Caco-2 (cell line): ENCODE measurements at regions not wholly inside any gene's neighbourhood (a gene's known extent, or its start where the extent isn't known, plus 50 kb on each side); places are given as distances from the start of the nearest gene placed in this dataset.

Experiments used
- BruUV-seq: library from RNA; stranded (reverse); fragments of 400-500 nt; replicated peaks from 2 replicates; lab custom pipeline; 2021; lab: Mats Ljungman, UMichigan
- CTCF ChIA-PET: fragments of 300-600 bp; sonication (Branson Sonifier 250); formaldehyde crosslinking; loops from one replicate; lab custom pipeline; 2022; ENCODE audit warnings: antibody characterized with exemption; lab: Charles Lee
- POLR2A ChIA-PET: fragments of 300-600 bp; sonication (Branson Sonifier 250); formaldehyde crosslinking; loops from one replicate; lab custom pipeline; 2022; ENCODE audit warnings: antibody characterized with exemption; lab: Charles Lee
- DNase-seq, 2 experiments: peaks; one replicate each; pipeline versions ENCODE4 v3.0.0 to v3.0.0-alpha.2; 2020 to 2022
- H3K27me3 ChIP-seq: replicated peaks from 2 replicates; pipeline ENCODE4 v1.6.0; 2011; ENCODE audit warnings: low read length; ENCODE audit not compliant: control insufficient read depth, insufficient read depth
- H3K36me3 ChIP-seq: 2 replicates; pipeline ENCODE4 v1.5.1; 2011; ENCODE audit warnings: low read length; ENCODE audit not compliant: control insufficient read depth, insufficient read depth
- H3K4me1 ChIP-seq: fragments of 250-450 bp; sonication (Bioruptor Pico); 2 replicates; pipeline ENCODE4 v1.5.1; 2020; ENCODE audit warnings: mild to moderate bottlenecking
- H3K4me3 ChIP-seq: 2 replicates; pipeline ENCODE4 v1.5.1; 2011; ENCODE audit warnings: low read depth, mild to moderate bottlenecking, control low read depth, low read length
- H3K9me3 ChIP-seq: fragments of 250-450 bp; sonication (Bioruptor Pico); 2 replicates; pipeline ENCODE4 v1.5.1; 2020; ENCODE audit warnings: mild to moderate bottlenecking, moderate library complexity
- H3K27ac Mint-ChIP-seq: one replicate; pipeline ENCODE4 v1.8.0; 2022; ENCODE audit warnings: mixed read lengths; ENCODE audit not compliant: unreplicated experiment
- H3K27me3 Mint-ChIP-seq: one replicate; pipeline ENCODE4 v1.8.0; 2022; ENCODE audit warnings: mixed read lengths; ENCODE audit not compliant: insufficient read depth, unreplicated experiment
- H3K36me3 Mint-ChIP-seq: one replicate; pipeline ENCODE4 v1.8.0; 2022; ENCODE audit warnings: mild to moderate bottlenecking, mixed read lengths; ENCODE audit not compliant: insufficient read depth, unreplicated experiment
- H3K4me1 Mint-ChIP-seq: one replicate; pipeline ENCODE4 v1.8.0; 2022; ENCODE audit warnings: low read depth, mixed read lengths; ENCODE audit not compliant: unreplicated experiment
- H3K4me3 Mint-ChIP-seq: one replicate; pipeline ENCODE4 v1.8.0; 2022; ENCODE audit warnings: mild to moderate bottlenecking, moderate library complexity, mixed read lengths; ENCODE audit not compliant: unreplicated experiment
- H3K9me3 Mint-ChIP-seq: one replicate; pipeline ENCODE4 v1.8.0; 2022; ENCODE audit warnings: mixed read lengths; ENCODE audit not compliant: unreplicated experiment
- CTCF ChIP-seq, 2 experiments: fragments of 200-600 bp in 1 of 2; IDR thresholded peaks; 1 replicate in 1 of 2; 2 replicates in 1 of 2; pipeline versions ENCODE4 v1.5.1 to v1.8.0; 2011 to 2022; ENCODE audit warnings: antibody characterized with exemption in 1 of 2, control low read depth in 1 of 2, inconsistent platforms in 1 of 2, low read depth in 1 of 2, low read length in 1 of 2, mild to moderate bottlenecking in 1 of 2, moderate library complexity in 1 of 2; ENCODE audit not compliant: insufficient read depth in 1 of 2, severe bottlenecking in 1 of 2, unreplicated experiment in 1 of 2
- intact Hi-C: fragments of 100-400 bp; cut with micrococcal nuclease; formaldehyde crosslinking; loops from one replicate; pipeline ENCODE4 v1.10.0; 2022; ENCODE audit not compliant: unreplicated experiment

- no peak for DNase-seq
- ChIA-PET CTCF (no interaction called here), POLR2A (no interaction called here)
- no peak for TF ChIP-seq CTCF (IDR thresholded peaks at IDR 0.05; ENCODE audit: insufficient read depth in 1 of 2, low read depth in 1 of 2, low read length in 1 of 2, severe bottlenecking in 1 of 2, unreplicated experiment in 1 of 2)
- no peaks in the 10 kb centered on the region for H3K9me3 Mint-ChIP-seq
- H3K9me3 ChIP-seq = no peaks in the 10 kb centered on the region
- no peaks in the 10 kb centered on the region for H3K27me3 Mint-ChIP-seq
- BruUV-seq = no TSS peak
- intact Hi-C loops = no loop called here
- H3K4me1 ChIP-seq = no peaks in the 10 kb centered on the region
- H3K27me3 ChIP-seq = no peaks in the 10 kb centered on the region
- peaks cover 7% of the 10 kb centered on the region for H3K4me1 Mint-ChIP-seq
- H3K4me3 Mint-ChIP-seq = no peak overlapping the region
- no peaks in the 10 kb centered on the region for H3K36me3 ChIP-seq
- no peaks in the 10 kb centered on the region for H3K36me3 Mint-ChIP-seq
- no peak overlapping the region for H3K27ac Mint-ChIP-seq
- H3K4me3 ChIP-seq = no peak overlapping the region
Measured at GRCh38 chr10:78617631-78618030, 451.1 kb upstream of the ZMIZ1 start.

- no peaks in the 10 kb centered on the region for H3K4me1 ChIP-seq
- DNase-seq = no peak
- no peaks in the 10 kb centered on the region for H3K27me3 ChIP-seq
- BruUV-seq = no TSS peak
- Mint-ChIP-seq H3K27me3 (no peaks in the 10 kb centered on the region), H3K4me3 (no peak overlapping the region), H3K27ac (no peak overlapping the region), H3K36me3 (no peaks in the 10 kb centered on the region), H3K4me1 (peaks cover 8% of the 10 kb centered on the region), H3K9me3 (no peaks in the 10 kb centered on the region)
- no peak overlapping the region for H3K4me3 ChIP-seq
- no peaks in the 10 kb centered on the region for H3K36me3 ChIP-seq
- ChIA-PET CTCF (no interaction called here), POLR2A (no interaction called here)
- intact Hi-C loops = no loop called here
- no peaks in the 10 kb centered on the region for H3K9me3 ChIP-seq
- TF ChIP-seq CTCF (IDR thresholded peaks at IDR 0.05; ENCODE audit: insufficient read depth in 1 of 2, low read depth in 1 of 2, low read length in 1 of 2, severe bottlenecking in 1 of 2, unreplicated experiment in 1 of 2) = no peak
Measured at GRCh38 chr10:78618050-78618449, 450.7 kb upstream of the ZMIZ1 start.

GRCh38 chr10:78619115-78619851 is 449.5 kb upstream of the ZMIZ1 start:
- POLR2A ChIA-PET = no interaction called here
- TF ChIP-seq CTCF (IDR thresholded peaks at IDR 0.05; ENCODE audit: insufficient read depth in 1 of 2, low read depth in 1 of 2, low read length in 1 of 2, severe bottlenecking in 1 of 2, unreplicated experiment in 1 of 2) = no peak
- intact Hi-C loops = no loop called here
- H3K27me3 Mint-ChIP-seq = no peaks in the 10 kb centered on the region
- Histone ChIP-seq H3K9me3 (no peaks in the 10 kb centered on the region), H3K4me3 (no peak overlapping the region), H3K4me1 (peaks cover 7% of the 10 kb centered on the region; the same call in 1 of the 2 replicates), H3K27me3 (no peaks in the 10 kb centered on the region), H3K36me3 (no peaks in the 10 kb centered on the region)
- CTCF ChIA-PET = no interaction called here
- no peaks in the 10 kb centered on the region for H3K9me3 Mint-ChIP-seq
- BruUV-seq = no TSS peak
- H3K27ac Mint-ChIP-seq = peak overlapping the region; percentile 82
- peak; percentile 30 to 53 for DNase-seq
- H3K4me3 Mint-ChIP-seq = no peak overlapping the region
- peaks cover 15% of the 10 kb centered on the region for H3K4me1 Mint-ChIP-seq
- H3K36me3 Mint-ChIP-seq = no peaks in the 10 kb centered on the region
